ENCODE measurements at regions not wholly inside any gene's neighbourhood (a gene's known extent, or its start where the extent isn't known, plus 50 kb on each side); places are given as distances from the start of the nearest gene placed in this dataset.

GRCh38 chr2:16039823-16040222 lies 99.5 kb downstream of the MYCN start:
- TF ChIP-seq CTCF (IDR thresholded peaks at IDR 0.05; ENCODE audit: low read depth, low read length) (no peak), MAX (IDR thresholded peaks at IDR 0.05; ENCODE audit: low read depth, low read length) (no peak)

Measured in NB4 (cell line).